CD14-positive monocyte (primary cell): ENCODE measurements at regions not wholly inside any gene's neighbourhood (a gene's known extent, or its start where the extent isn't known, plus 50 kb on each side); places are given as distances from the start of the nearest gene placed in this dataset.

ENCODE experiments used
- DNase-seq, 3 donors: peaks; one replicate each; pipeline ENCODE4 v3.0.0-alpha.2; 2011 to 2022
- H2AFZ ChIP-seq: 2 replicates; pipeline ENCODE4 v1.6.0; 2012; ENCODE audit warnings: mild to moderate bottlenecking, low read depth, low read length, inconsistent platforms; ENCODE audit not compliant: insufficient read depth, poor library complexity, severe bottlenecking
- H3K27ac ChIP-seq, 2 donors: 1 replicate in 1 of 2; 2 replicates in 1 of 2; pipeline ENCODE4 v1.5.1; 2012 to 2013; ENCODE audit warnings: low read length in 2 of 2, control low read depth in 1 of 2, inconsistent platforms in 1 of 2, low read depth in 1 of 2, mild to moderate bottlenecking in 1 of 2
- H3K27me3 ChIP-seq, 2 donors: one replicate each; pipeline versions ENCODE4 v1.6.0 to v1.6.1; 2011 to 2013; ENCODE audit warnings: low read length in 2 of 2; ENCODE audit not compliant: control insufficient read depth in 2 of 2, insufficient read depth in 2 of 2
- H3K36me3 ChIP-seq, 2 donors: replicated peaks in 1 of 2; 1 replicate in 1 of 2; 2 replicates in 1 of 2; pipeline versions ENCODE4 v1.5.1 to v1.6.1; 2012 to 2013; ENCODE audit warnings: low read length in 2 of 2, control low read depth in 1 of 2, inconsistent platforms in 1 of 2, mild to moderate bottlenecking in 1 of 2; ENCODE audit not compliant: insufficient read depth in 2 of 2, control insufficient read depth in 1 of 2
- H3K4me1 ChIP-seq, 2 donors: 1 replicate in 1 of 2; 2 replicates in 1 of 2; pipeline versions ENCODE4 v1.5.1 to v1.6.1; 2012 to 2013; ENCODE audit warnings: low read length in 2 of 2, control low read depth in 1 of 2, inconsistent platforms in 1 of 2, mild to moderate bottlenecking in 1 of 2, moderate library complexity in 1 of 2; ENCODE audit not compliant: insufficient read depth in 2 of 2, control insufficient read depth in 1 of 2
- H3K4me2 ChIP-seq: replicated peaks from 2 replicates; pipeline ENCODE3; 2012; ENCODE audit warnings: low read length, moderate library complexity, mild to moderate bottlenecking; ENCODE audit not compliant: poor library complexity, severe bottlenecking; ENCODE audit errors: extremely low read depth
- H3K4me3 ChIP-seq, 3 experiments: fragments of 200-600 bp in 1 of 3; sonication (generic) in 1 of 3; replicated peaks in 1 of 3; 1 replicate in 2 of 3; 2 replicates in 1 of 3; pipeline ENCODE4 v1.5.1; 2011 to 2013; ENCODE audit warnings: low read length in 3 of 3, mild to moderate bottlenecking in 3 of 3, control low read depth in 2 of 3, low read depth in 2 of 3, inconsistent platforms in 1 of 3, moderate library complexity in 1 of 3
- H3K79me2 ChIP-seq: 2 replicates; pipeline ENCODE4 v1.6.0; 2012; ENCODE audit warnings: mild to moderate bottlenecking, control low read depth, inconsistent platforms, low read length, moderate library complexity; ENCODE audit not compliant: insufficient read depth
- H3K9ac ChIP-seq: 2 replicates; pipeline ENCODE4 v1.6.0; 2017; ENCODE audit warnings: low read length, mild to moderate bottlenecking; ENCODE audit not compliant: insufficient read depth, poor library complexity, severe bottlenecking
- H3K9me3 ChIP-seq, 2 donors: replicated peaks in 1 of 2; 1 replicate in 1 of 2; 2 replicates in 1 of 2; pipeline versions ENCODE4 v1.5.1 to v1.6.1; 2012 to 2013; ENCODE audit warnings: low read length in 2 of 2, control low read depth in 1 of 2; ENCODE audit not compliant: control insufficient read depth in 1 of 2, insufficient read depth in 1 of 2
- H4K20me1 ChIP-seq: 2 replicates; pipeline ENCODE4 v1.6.0; 2012; ENCODE audit warnings: mild to moderate bottlenecking, low read length, control low read depth, moderate library complexity; ENCODE audit not compliant: insufficient read depth
- H3K27ac Mint-ChIP-seq, 7 donors: one replicate each; pipeline ENCODE4 v1.8.0; 2020; ENCODE audit warnings: mild to moderate bottlenecking in 7 of 7, mixed read lengths in 7 of 7, moderate library complexity in 6 of 7, inconsistent platforms in 2 of 7
- H3K27me3 Mint-ChIP-seq, 3 donors: one replicate each; pipeline ENCODE4 v1.8.0; 2021 to 2022; ENCODE audit warnings: low read depth in 3 of 3, mild to moderate bottlenecking in 3 of 3, mixed read lengths in 3 of 3, moderate library complexity in 3 of 3, inconsistent platforms in 1 of 3
- H3K36me3 Mint-ChIP-seq, 2 donors: one replicate each; pipeline ENCODE4 v1.8.0; 2020; ENCODE audit warnings: mixed read lengths in 2 of 2, inconsistent platforms in 1 of 2, mild to moderate bottlenecking in 1 of 2
- H3K4me1 Mint-ChIP-seq: one replicate; pipeline ENCODE4 v1.8.0; 2020; ENCODE audit warnings: mild to moderate bottlenecking, mixed read lengths
- H3K4me3 Mint-ChIP-seq, 2 donors: one replicate each; pipeline ENCODE4 v1.8.0; 2020; ENCODE audit warnings: mild to moderate bottlenecking in 2 of 2, mixed read lengths in 2 of 2, moderate library complexity in 1 of 2
- H3K9me3 Mint-ChIP-seq, 7 donors: one replicate each; pipeline ENCODE4 v1.8.0; 2020 to 2022; ENCODE audit warnings: mixed read lengths in 7 of 7, mild to moderate bottlenecking in 6 of 7, moderate library complexity in 6 of 7, inconsistent platforms in 2 of 7
- WGBS: methylation state at CpG from one replicate; pipeline ENCODE4 v1.1.5; 2013; ENCODE audit warnings: missing lambda C conversion rate; ENCODE audit not compliant: insufficient coverage; 5-methylcytosine and 5-hydroxymethylcytosine counted together
- intact Hi-C, 2 donors: fragments of 100-400 bp; cut with micrococcal nuclease; formaldehyde crosslinking; loops; one replicate each; pipeline versions ENCODE4 v1.15.0 to v1.15.1; 2023
- TF ChIP-seq, protein P1 (sequence below): fragments of 200-600 bp; IDR thresholded peaks from one replicate; pipeline ENCODE4 v1.8.0; 2022; ENCODE audit warnings: antibody characterized with exemption, mild to moderate bottlenecking

DNA sequence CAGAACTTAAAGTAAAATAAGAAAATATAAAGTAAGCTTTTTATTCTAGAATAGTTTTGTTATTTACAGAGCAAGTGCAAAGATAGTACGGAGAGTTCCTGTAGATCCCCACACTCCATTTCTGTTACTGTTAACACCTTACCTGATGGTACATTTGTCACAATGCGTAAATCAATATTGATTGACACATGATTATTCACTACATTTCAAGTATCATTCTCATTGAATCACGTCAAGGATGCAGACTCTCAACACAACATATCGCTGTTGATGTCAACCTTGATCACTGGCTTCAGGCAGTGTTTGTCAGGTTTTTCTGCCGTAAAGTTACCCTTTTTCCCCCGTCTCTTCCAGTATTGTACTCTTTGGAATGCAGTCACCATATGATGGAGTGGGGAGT, 64.2 kb upstream of the WSCD1 start:
- Histone ChIP-seq H3K79me2 (no peaks in the 10 kb centered on the region), H3K4me2 (no peak overlapping the region), H3K9ac (no peak overlapping the region), H4K20me1 (no peaks in the 10 kb centered on the region), H3K4me3 (no peak overlapping the region), H2AFZ (no peak overlapping the region), H3K4me1 (no peaks in the 10 kb centered on the region), H3K36me3 (no peaks in the 10 kb centered on the region), H3K9me3 (no peaks in the 10 kb centered on the region), H3K27me3 (no peaks in the 10 kb centered on the region), H3K27ac (no peak overlapping the region)
- intact Hi-C loops = no loop called here
- H3K4me3 Mint-ChIP-seq = no peak overlapping the region
- WGBS = 86% methylated on average over 4 of the region's 6 CpGs
- no peak for DNase-seq
- peaks cover 0 to 4% (median 0%) of the 10 kb centered on the region in 7 donors for H3K9me3 Mint-ChIP-seq
- H3K27ac Mint-ChIP-seq = no peak overlapping the region
- H3K36me3 Mint-ChIP-seq = no peaks in the 10 kb centered on the region
- H3K4me1 Mint-ChIP-seq = no peaks in the 10 kb centered on the region
- TF ChIP-seq, protein P1, sequence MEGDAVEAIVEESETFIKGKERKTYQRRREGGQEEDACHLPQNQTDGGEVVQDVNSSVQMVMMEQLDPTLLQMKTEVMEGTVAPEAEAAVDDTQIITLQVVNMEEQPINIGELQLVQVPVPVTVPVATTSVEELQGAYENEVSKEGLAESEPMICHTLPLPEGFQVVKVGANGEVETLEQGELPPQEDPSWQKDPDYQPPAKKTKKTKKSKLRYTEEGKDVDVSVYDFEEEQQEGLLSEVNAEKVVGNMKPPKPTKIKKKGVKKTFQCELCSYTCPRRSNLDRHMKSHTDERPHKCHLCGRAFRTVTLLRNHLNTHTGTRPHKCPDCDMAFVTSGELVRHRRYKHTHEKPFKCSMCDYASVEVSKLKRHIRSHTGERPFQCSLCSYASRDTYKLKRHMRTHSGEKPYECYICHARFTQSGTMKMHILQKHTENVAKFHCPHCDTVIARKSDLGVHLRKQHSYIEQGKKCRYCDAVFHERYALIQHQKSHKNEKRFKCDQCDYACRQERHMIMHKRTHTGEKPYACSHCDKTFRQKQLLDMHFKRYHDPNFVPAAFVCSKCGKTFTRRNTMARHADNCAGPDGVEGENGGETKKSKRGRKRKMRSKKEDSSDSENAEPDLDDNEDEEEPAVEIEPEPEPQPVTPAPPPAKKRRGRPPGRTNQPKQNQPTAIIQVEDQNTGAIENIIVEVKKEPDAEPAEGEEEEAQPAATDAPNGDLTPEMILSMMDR = no peak
- peaks cover 2 to 6% (median 4%) of the 10 kb centered on the region in 3 donors for H3K27me3 Mint-ChIP-seq

DNA sequence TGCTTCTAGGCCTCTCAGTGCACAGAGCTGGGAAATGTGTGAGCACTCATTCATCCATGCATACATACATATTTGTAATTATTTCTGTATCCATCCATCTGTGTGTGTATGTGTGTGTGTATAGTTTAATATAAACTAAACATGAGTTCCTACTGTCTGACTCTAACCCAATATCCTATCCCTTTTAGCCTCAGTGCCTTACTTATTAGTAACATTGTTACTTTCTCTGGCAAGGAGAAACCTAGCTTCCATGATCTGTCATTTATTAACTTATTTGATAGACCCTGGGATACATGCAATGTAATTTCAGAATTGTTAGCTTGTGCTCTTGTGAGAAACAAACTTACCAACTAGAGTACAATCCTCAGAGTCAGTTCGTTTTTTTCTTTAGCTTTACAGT, 59.0 kb upstream of the WSCD1 start:
- Histone ChIP-seq H3K27ac (no peak overlapping the region), H4K20me1 (no peaks in the 10 kb centered on the region), H3K9ac (no peak overlapping the region), H3K4me1 (no peaks in the 10 kb centered on the region), H3K79me2 (no peaks in the 10 kb centered on the region), H3K4me3 (no peak overlapping the region), H3K27me3 (no peaks in the 10 kb centered on the region), H2AFZ (no peak overlapping the region), H3K9me3 (no peaks in the 10 kb centered on the region), H3K4me2 (no peak overlapping the region), H3K36me3 (no peaks in the 10 kb centered on the region)
- Mint-ChIP-seq H3K27me3 (peaks cover 0 to 11% (median 8%) of the 10 kb centered on the region in 3 donors), H3K4me1 (no peaks in the 10 kb centered on the region), H3K9me3 (peaks cover 0 to 4% (median 0%) of the 10 kb centered on the region in 7 donors), H3K4me3 (no peak overlapping the region), H3K27ac (no peak overlapping the region), H3K36me3 (no peaks in the 10 kb centered on the region)
- intact Hi-C loops = no loop called here
- WGBS = no CpG with 5 or more reads among the region's 1 CpG
- TF ChIP-seq, protein P1 = no peak
- no peak for DNase-seq
